Ovary (tissue), 7 donors: ENCODE measurements at regions not wholly inside any gene's neighbourhood (a gene's known extent, or its start where the extent isn't known, plus 50 kb on each side); places are given as distances from the start of the nearest gene placed in this dataset.

Source experiments
- DNase-seq, 5 donors: peaks; one replicate each; pipeline ENCODE4 v3.0.0-alpha.2; 2019 to 2020
- H3K27ac ChIP-seq, 2 donors: fragments of 200-600 bp; one replicate each; pipeline versions ENCODE4 v1.5.1 to v1.8.0; 2019 to 2022
- H3K27me3 ChIP-seq: fragments of 200-600 bp; one replicate; pipeline ENCODE4 v1.8.0; 2022
- H3K36me3 ChIP-seq: fragments of 200-600 bp; sonication (generic); one replicate; pipeline ENCODE4 v1.5.1; 2019
- H3K4me1 ChIP-seq: one replicate; pipeline ENCODE4 v1.8.1; 2013; ENCODE audit warnings: mild to moderate bottlenecking, moderate library complexity; ENCODE audit not compliant: insufficient read depth
- H3K4me3 ChIP-seq: fragments of 200-600 bp; sonication (generic); one replicate; pipeline ENCODE4 v1.5.1; 2017
- H3K9me3 ChIP-seq, 2 donors: fragments of 200-600 bp in 1 of 2; sonication (generic) in 1 of 2; one replicate each; pipeline versions ENCODE4 v1.5.1 to v1.8.1; 2013 to 2019; ENCODE audit warnings: mild to moderate bottlenecking in 1 of 2, moderate library complexity in 1 of 2
- CTCF ChIP-seq, 3 donors: fragments of 450-650 bp in 2 of 3; fragments of 200-600 bp in 1 of 3; IDR thresholded peaks; one replicate each; pipeline versions ENCODE4 v1.5.1 to v1.8.0; 2016 to 2022; ENCODE audit warnings: antibody characterized with exemption in 3 of 3, mild to moderate bottlenecking in 1 of 3
- EP300 ChIP-seq: sonication (generic); formaldehyde crosslinking; IDR thresholded peaks from one replicate; pipeline ENCODE4 v1.6.1; 2017; ENCODE audit warnings: antibody characterized with exemption
- POLR2A ChIP-seq: fragments of 450-650 bp; IDR thresholded peaks from one replicate; pipeline ENCODE4 v1.6.1; 2017; ENCODE audit warnings: antibody characterized with exemption, mild to moderate bottlenecking, moderate library complexity
- WGBS, 3 donors: extraction: QIAGEN DNeasy Blood & Tissue Kit in 1 of 3; methylation state at CpG; one replicate each; pipeline versions ENCODE4 v1.1.5 to v1.1.7; 2013 to 2017; 5-methylcytosine and 5-hydroxymethylcytosine counted together
- intact Hi-C, 4 donors: fragments of 100-400 bp; cut with DNase I; formaldehyde crosslinking; loops; one replicate each; pipeline versions ENCODE4 v1.11.0 to v1.15.1; 2022 to 2023
- donor health status: DM: no; HTN: no; CAD: no; lungs with moderate emphysema.
- donor health status: DM: no; HTN: no; CAD: no.
- donor health status: Bipolar disorder and iron deficiency.
- donor health status: DM: no; HTN: no; CAD: no.
- donor health status: DM: yes; HTN: yes; CAD: no.

DNA sequence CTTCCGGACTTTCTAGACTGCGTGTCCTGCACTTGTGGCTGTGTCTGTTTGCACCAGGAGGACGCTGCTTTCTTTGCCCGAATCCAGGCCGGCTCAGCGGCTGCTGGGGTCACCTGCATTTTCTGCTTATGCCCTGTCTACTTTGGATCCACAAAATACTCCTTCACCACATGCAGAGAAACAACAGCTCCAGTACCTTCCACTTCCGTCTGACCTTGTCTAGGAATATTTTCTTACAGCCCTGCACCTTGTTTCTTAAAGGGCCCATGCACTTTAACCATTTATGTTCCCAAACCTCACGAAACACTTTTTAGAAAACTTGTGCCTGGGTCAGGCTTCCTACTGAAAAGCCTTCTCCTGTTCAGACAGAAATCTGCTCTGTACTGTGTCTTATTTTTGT is 129.4 kb upstream of the NCK2 start:
- no peaks in the 10 kb centered on the region for H3K27me3 ChIP-seq
- no peak overlapping the region for H3K4me3 ChIP-seq
- H3K4me1 ChIP-seq = peaks cover 3% of the 10 kb centered on the region
- H3K27ac ChIP-seq = no peak overlapping the region
- TF ChIP-seq EP300 = no peak
- TF ChIP-seq CTCF (IDR thresholded peaks at IDR 0.05) = no peak
- TF ChIP-seq POLR2A = no peak
- WGBS, 3 donors = 84 to 90% (median 86%) methylated on average over 8 of the region's 8 CpGs
- H3K36me3 ChIP-seq = no peaks in the 10 kb centered on the region
- no peak for DNase-seq
- H3K9me3 ChIP-seq = no peaks in the 10 kb centered on the region
- intact Hi-C loops = no loop called here

- DNase-seq = no peak
- Histone ChIP-seq H3K27me3 (no peaks in the 10 kb centered on the region), H3K36me3 (no peaks in the 10 kb centered on the region), H3K4me1 (peaks cover 3% of the 10 kb centered on the region), H3K9me3 (no peaks in the 10 kb centered on the region), H3K4me3 (no peak overlapping the region), H3K27ac (no peak overlapping the region)
- intact Hi-C loops = no loop called here
- 14 to 35% (median 33%) methylated on average over 6 of the region's 6 CpGs for WGBS, 3 donors
- no peak for TF ChIP-seq EP300
- no peak for TF ChIP-seq POLR2A
- TF ChIP-seq CTCF (IDR thresholded peaks at IDR 0.05) = no peak
Measured at GRCh38 chr2:105611811-105612424, 132.8 kb upstream of the NCK2 start.

DNA sequence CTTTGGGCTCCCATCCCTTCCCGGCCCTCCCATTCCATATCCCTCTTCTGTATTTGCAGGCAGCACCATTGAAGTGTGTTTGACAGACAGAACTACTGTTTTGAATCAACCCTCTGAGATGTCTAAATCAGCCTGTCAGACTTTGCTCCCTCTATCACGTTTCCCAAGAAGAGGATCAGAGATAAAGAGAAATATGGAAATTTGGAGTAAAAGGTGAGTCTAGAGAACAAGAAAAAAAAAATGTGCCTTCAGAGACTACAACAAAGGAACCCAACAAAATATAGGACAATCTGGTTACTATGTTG is 133.4 kb upstream of the NCK2 start:
- peaks cover 3% of the 10 kb centered on the region for H3K4me1 ChIP-seq
- H3K9me3 ChIP-seq = no peaks in the 10 kb centered on the region
- WGBS, 3 donors = 86 to 94% (median 87%) methylated on average over 2 of the region's 2 CpGs
- intact Hi-C loops = no loop called here
- TF ChIP-seq EP300 (no peak), CTCF (IDR thresholded peaks at IDR 0.05) (no peak), POLR2A (no peak)
- H3K27ac ChIP-seq = no peak overlapping the region
- H3K27me3 ChIP-seq = no peaks in the 10 kb centered on the region
- no peaks in the 10 kb centered on the region for H3K36me3 ChIP-seq
- no peak for DNase-seq
- no peak overlapping the region for H3K4me3 ChIP-seq

GRCh38 chr2:105610576-105611332 is 134.0 kb upstream of the NCK2 start:
- no peak for DNase-seq
- no peak overlapping the region for H3K4me3 ChIP-seq
- no peaks in the 10 kb centered on the region for H3K27me3 ChIP-seq
- no peaks in the 10 kb centered on the region for H3K36me3 ChIP-seq
- 86 to 90% (median 89%) methylated on average over 16 of the region's 16 CpGs for WGBS, 3 donors
- no peaks in the 10 kb centered on the region for H3K9me3 ChIP-seq
- intact Hi-C loops = no loop called here
- TF ChIP-seq POLR2A (no peak), EP300 (no peak)
- H3K4me1 ChIP-seq = peaks cover 3% of the 10 kb centered on the region
- no peak overlapping the region for H3K27ac ChIP-seq

DNA sequence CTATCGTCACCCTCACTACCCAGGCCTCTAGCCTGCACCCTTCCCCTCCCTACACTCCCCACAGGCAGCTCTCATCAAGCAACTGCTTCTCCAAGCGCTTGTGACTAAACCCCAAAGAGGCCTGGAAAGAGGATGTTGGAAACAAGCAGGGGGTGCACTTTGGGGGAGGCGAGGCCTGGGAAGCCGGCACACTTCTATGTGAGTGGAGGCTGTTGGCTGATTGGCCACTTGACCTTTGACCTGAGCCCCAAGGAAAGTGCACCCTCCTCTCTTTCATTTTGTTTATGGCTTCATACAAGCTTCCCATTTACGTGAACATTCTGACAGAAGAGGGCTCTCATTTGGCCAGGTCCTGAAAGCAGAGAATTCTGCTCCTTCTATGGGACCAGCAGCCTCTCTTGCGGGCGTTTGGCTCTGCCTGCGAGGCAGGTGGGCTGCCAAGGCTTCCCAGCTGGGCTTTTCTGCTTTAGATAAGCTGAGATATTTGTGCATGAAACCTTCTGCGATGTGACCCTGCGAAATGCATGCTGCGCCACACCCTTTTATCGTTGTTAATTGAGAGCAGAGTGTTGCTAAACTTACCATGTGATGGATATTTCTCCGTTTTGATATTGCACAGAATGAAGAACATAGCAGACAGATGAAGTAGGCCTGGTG is 134.8 kb upstream of the NCK2 start:
- Histone ChIP-seq H3K4me3 (no peak overlapping the region), H3K27ac (no peak overlapping the region), H3K4me1 (peaks cover 4% of the 10 kb centered on the region), H3K36me3 (no peaks in the 10 kb centered on the region), H3K27me3 (no peaks in the 10 kb centered on the region), H3K9me3 (no peaks in the 10 kb centered on the region)
- no peak for DNase-seq
- 83 to 86% (median 86%) methylated on average over 13 of the region's 13 CpGs for WGBS, 3 donors
- TF ChIP-seq CTCF (IDR thresholded peaks at IDR 0.05) (no peak), POLR2A (no peak), EP300 (no peak)
- intact Hi-C loops = no loop called here
